SIG-M5 treated with dmso at 0.1 percent for 504 hours (cell line): ENCODE measurements at regions not wholly inside any gene's neighbourhood (a gene's known extent, or its start where the extent isn't known, plus 50 kb on each side); places are given as distances from the start of the nearest gene placed in this dataset.
"Not testable (repeated sequence)": the region's sequence is repeated elsewhere in the genome, so short reads cannot be mapped to it uniquely, and the experiment has no call there.

Experiments
- DNase-seq: peaks from one replicate; lab custom pipeline; 2025; ENCODE audit not compliant: unreplicated experiment; lab: John Stamatoyannopoulos, UW

GRCh38 chr14:50018201-50018932, 98.0 kb downstream of the VCPKMT start:
- peak; percentile 36 for DNase-seq

GRCh38 chr14:50018933-50019210, 97.5 kb downstream of the VCPKMT start:
- DNase-seq: no peak

GRCh38 chr14:50020184-50020583, 96.2 kb downstream of the VCPKMT start:
- DNase-seq: no peak

GRCh38 chr14:50020799-50021198, 95.6 kb downstream of the VCPKMT start:
- no peak for DNase-seq

GRCh38 chr14:50021261-50022031, 94.9 kb downstream of the VCPKMT start:
- peak; percentile 38 for DNase-seq

GRCh38 chr14:50022661-50023060, 93.7 kb downstream of the VCPKMT start:
- no peak for DNase-seq

- no peak for DNase-seq
These were observed 92.5 kb downstream of the VCPKMT start for GRCh38 chr14:50023671-50024490.

- DNase-seq: no peak
These were observed 91.3 kb downstream of the VCPKMT start for GRCh38 chr14:50025073-50025472.

- DNase-seq: no peak
These were observed 90.6 kb downstream of the VCPKMT start for GRCh38 chr14:50025776-50026175.

GRCh38 chr14:50026396-50026795, 90.0 kb downstream of the VCPKMT start:
- DNase-seq: no peak

GRCh38 chr14:50027816-50028215, 88.6 kb downstream of the VCPKMT start:
- no peak for DNase-seq

- DNase-seq: no peak
These were observed 87.9 kb downstream of the VCPKMT start for GRCh38 chr14:50028458-50028857.

GRCh38 chr14:50030036-50030435, 86.3 kb downstream of the VCPKMT start:
- DNase-seq: no peak

GRCh38 chr14:50030911-50031310, 85.5 kb downstream of the VCPKMT start:
- DNase-seq: not testable (repeated sequence)

- no peak for DNase-seq
These were observed 84.6 kb downstream of the VCPKMT start for GRCh38 chr14:50031602-50032313.

GRCh38 chr14:50032462-50033167, 83.8 kb downstream of the VCPKMT start:
- DNase-seq: not testable (repeated sequence)

- DNase-seq: no peak
These were observed 81.2 kb downstream of the VCPKMT start for GRCh38 chr14:50035214-50035613.

- no peak for DNase-seq
These were observed 80.2 kb downstream of the VCPKMT start for GRCh38 chr14:50036211-50036610.

GRCh38 chr14:50036637-50037036, 79.7 kb downstream of the VCPKMT start:
- no peak for DNase-seq

- no peak for DNase-seq
These were observed 79.1 kb downstream of the VCPKMT start for GRCh38 chr14:50037240-50037639.

GRCh38 chr14:50037852-50038251, 78.5 kb downstream of the VCPKMT start:
- DNase-seq: no peak
